Anterior cingulate cortex (tissue), 58 donors: ENCODE measurements at regions not wholly inside any gene's neighbourhood (a gene's known extent, or its start where the extent isn't known, plus 50 kb on each side); places are given as distances from the start of the nearest gene placed in this dataset.

Experiments
- DNase-seq, 58 donors: peaks; one replicate each; lab custom pipeline; 2025; lab: John Stamatoyannopoulos, UW

- DNase-seq: no peak
Observed at GRCh38 chr6:111984516-111985201, 69.2 kb upstream of the CCN6 start.

DNA sequence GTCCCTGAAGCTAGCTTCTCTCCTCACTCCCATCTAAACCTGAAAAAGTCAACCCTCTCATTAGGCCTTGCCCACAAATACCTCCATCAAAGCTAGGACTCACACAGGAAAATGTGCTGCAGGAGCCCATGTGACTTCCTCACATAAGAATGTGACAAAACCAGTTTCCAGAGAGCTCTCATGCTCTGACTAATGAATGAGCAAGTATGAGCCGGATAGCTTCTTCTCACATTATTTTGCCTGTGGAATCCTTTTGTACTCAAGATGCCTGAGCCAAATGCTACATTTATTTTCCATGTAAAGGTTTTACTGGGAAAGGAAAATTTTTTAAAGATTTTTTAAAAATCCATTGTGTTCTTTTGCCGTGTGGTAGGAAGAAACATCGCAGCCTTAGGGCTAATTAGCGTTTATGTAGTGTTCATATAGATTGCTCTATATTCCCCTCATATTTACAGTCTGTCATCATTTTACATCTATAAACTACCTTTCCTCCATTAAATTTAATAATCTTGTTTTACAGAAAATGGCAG is 68.6 kb upstream of the CCN6 start:
- DNase-seq: no peak

GRCh38 chr6:111986651-111987050 is 67.3 kb upstream of the CCN6 start:
- no peak for DNase-seq

DNA sequence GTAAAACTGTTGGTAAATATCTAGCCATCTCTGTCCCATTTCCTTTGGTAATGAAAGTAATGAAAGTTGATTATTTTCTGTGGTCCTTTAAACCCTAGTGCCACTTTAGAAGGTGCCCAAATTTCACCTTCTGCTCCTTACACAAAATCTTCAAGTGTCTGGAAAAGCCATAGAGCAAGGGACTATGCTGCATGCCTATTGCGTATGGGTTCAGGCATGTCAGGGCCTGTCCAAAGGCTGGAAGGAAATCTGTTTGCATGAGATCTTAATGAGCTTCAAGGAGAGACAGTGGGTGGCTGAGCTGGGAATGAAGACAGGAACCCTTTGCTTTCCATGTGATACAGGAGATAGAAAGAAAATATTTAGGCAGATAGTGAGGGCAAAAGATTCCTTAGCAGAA is 66.6 kb upstream of the CCN6 start:
- DNase-seq: no peak

GRCh38 chr6:111988926-111989325 is 65.0 kb upstream of the CCN6 start:
- no peak for DNase-seq

DNA sequence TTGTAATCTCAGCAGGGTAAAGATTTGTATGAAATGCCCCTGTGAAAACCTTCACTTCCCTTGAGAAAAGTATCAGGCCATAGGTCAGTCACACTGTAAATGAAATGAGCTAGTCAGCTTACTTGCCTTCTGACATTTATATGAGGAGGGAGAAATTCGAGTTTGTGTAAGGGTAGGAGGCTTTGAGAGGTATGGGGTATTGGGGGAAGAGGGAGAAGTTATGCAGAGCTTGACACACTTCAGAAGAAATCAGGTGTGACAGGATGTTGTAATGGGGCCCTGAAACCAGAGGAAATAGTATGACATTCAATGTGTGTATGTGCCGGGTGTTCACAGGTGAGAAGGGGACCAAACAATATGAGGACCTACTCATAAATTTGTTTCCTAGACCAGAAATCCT is 64.2 kb upstream of the CCN6 start:
- DNase-seq: no peak

GRCh38 chr6:111990214-111990613 is 63.7 kb upstream of the CCN6 start:
- no peak for DNase-seq

GRCh38 chr6:111992851-111993250 is 61.1 kb upstream of the CCN6 start:
- DNase-seq: no peak

GRCh38 chr6:111993342-111993741 is 60.6 kb upstream of the CCN6 start:
- no peak for DNase-seq

DNA sequence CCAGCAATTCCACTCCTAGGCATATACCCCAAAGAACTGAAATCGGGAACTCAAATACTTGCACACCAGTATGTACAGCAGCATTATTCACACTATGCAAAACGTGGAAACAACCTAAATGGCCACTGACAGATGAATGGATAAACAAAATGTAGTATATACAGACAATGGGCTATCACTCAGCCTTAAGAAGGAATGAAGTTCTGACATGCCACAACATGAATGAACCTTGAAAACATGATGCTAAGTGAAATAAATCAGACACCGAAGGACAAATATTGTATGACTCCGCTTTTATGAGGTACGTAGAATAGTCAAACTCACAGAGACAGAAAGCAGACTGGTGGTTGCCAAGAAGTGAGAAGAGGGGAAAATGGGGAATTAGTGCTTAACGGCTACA is 59.1 kb upstream of the CCN6 start:
- no peak for DNase-seq

- no peak for DNase-seq
Observed at GRCh38 chr6:111995404-111995803, 58.5 kb upstream of the CCN6 start.

DNA sequence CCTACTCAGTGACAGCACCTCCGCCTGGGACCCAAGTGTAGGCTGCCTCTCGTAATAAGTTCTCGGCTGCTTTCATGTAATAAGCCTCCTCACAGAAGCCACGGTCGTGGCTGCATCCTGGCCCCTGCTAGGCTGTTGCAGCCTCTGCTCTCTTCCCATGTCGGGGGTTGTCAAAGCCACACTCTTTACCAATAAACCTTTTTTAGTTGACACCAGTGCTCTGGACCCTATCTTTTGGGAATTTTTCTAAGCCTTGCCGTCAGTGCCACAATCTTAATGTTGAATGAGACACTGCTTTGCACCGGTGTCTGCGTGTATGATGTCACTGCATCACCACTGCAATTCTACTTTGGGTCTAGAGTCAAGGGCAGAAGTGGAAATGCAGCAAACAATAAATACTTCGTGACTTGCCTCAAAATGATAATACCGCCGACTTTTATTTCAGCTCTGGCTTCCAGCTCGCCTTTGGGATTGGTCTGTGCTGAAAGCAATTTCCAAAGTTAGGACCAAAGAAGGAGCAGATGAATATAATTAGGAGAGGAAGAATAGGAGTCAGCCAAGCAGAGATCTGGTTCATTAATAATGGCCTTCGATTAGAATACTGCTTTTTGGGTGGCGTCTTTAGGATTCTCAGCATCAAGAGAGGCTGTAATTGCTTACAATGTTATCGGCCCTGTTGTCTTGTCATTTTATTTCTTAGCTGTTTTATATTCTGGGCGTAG is 57.6 kb upstream of the CCN6 start:
- DNase-seq: no peak

DNA sequence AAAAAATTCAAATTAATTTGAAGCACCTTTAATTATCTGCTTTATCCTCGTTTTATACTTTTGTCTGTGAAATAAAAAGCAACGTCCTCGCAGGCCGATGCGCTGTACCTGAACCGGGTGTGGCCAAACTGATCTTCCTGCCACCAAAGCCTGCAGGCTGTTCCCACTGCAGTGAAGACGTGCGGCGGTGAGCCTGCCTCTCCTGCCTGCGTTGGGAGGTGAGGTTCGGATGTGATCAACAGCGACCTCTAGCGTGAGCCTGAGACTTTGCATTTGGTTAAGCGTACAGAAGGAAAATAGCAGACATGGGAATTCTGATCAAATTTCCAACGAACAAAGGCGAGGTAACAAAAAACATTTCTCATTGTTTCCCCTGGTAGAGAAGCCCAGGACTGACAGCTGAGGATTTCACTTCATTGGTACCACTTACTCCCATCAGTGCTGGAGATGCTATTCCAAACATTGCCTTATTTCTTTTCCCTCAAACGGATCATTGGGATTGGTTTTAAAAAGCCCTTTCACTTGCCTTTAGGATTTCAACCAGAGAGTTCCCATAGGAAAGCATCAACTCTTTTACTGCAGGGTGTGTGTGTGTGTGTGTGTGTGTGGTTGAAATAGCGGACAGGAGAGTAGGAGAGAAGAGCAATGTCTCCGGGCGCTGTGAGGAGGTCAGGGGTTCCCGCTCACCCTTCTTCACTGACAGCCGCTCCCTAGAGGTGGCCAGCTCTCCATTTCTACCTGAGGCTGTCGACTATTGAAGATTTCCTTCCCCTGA is 56.6 kb upstream of the CCN6 start:
- DNase-seq: peak in 57 of 58 donors; percentile 7 to 85 (median 68)

DNA sequence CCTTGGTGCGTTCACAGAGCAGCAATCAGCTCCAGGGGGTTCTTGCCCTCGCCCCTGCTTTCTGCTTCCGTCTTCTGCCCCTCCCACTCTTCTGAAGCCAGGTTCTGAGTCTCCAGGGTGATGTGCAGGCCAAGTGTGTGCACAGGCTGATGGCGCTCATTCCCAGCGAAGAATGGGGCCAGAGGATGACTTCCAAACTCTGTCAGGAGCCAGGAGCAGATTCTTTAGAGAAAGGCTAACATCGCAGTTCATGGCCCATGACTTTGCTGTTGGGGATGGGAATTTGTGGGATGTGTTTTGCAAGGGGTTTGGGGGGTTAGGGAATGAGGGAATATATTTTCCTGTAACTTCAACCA is 56.1 kb upstream of the CCN6 start:
- peak in 7 of 58 donors; percentile 2 to 32 (median 5) for DNase-seq

DNA sequence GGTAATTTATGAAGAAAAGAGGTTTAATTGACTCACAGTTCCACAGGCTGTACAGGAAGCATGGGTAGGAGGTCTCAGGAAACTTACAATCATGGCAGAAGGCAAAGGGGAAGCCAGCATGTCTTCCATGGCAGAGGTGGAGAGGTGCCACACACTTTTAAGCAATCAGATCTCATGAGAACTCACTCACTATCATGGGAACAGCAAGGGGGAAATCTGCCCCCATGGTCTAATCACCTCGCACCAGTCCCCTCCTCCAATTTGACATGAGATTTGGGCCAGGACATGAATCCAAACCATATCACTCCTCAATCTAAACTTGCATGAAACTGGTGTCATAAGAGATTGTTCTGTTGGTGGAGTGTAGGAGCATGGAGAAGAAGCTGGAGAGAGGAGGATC is 51.6 kb upstream of the CCN6 start:
- DNase-seq: no peak
